Parathyroid adenoma (tissue), 2 donors: ENCODE measurements at regions not wholly inside any gene's neighbourhood (a gene's known extent, or its start where the extent isn't known, plus 50 kb on each side); places are given as distances from the start of the nearest gene placed in this dataset.

ENCODE experiments used
- H2AFZ ChIP-seq: fragments of 300-600 bp; sonication (generic); one replicate; pipeline ENCODE4 v1.7.0; 2017; ENCODE audit warnings: antibody characterized with exemption, mild to moderate bottlenecking
- H3K27ac ChIP-seq: fragments of 300-600 bp; sonication (generic); one replicate; pipeline ENCODE4 v1.7.0; 2017
- H3K27me3 ChIP-seq: fragments of 300-600 bp; sonication (generic); one replicate; pipeline ENCODE4 v1.7.0; 2017; ENCODE audit warnings: low read length; ENCODE audit not compliant: control insufficient read depth, insufficient read depth
- H3K36me3 ChIP-seq: fragments of 300-600 bp; sonication (generic); one replicate; pipeline ENCODE4 v1.7.0; 2017; ENCODE audit warnings: low read length; ENCODE audit not compliant: control insufficient read depth, insufficient read depth
- H3K4me1 ChIP-seq: fragments of 300-600 bp; sonication (generic); one replicate; pipeline ENCODE4 v1.7.0; 2017; ENCODE audit warnings: control low read depth
- H3K4me2 ChIP-seq: fragments of 300-600 bp; sonication (generic); one replicate; pipeline ENCODE4 v1.7.0; 2017; ENCODE audit warnings: low read length
- H3K4me3 ChIP-seq: fragments of 300-600 bp; sonication (generic); one replicate; pipeline ENCODE4 v1.7.0; 2017; ENCODE audit warnings: low read depth, low read length
- H3K79me2 ChIP-seq: fragments of 300-600 bp; sonication (generic); one replicate; pipeline ENCODE4 v1.7.0; 2017; ENCODE audit warnings: control low read depth
- H3K9ac ChIP-seq: fragments of 300-600 bp; sonication (generic); one replicate; pipeline ENCODE4 v1.7.0; 2017; ENCODE audit warnings: mild to moderate bottlenecking
- H3K9me3 ChIP-seq: fragments of 300-600 bp; sonication (generic); one replicate; pipeline ENCODE4 v1.7.0; 2017; ENCODE audit warnings: low read length; ENCODE audit not compliant: control insufficient read depth
- TF ChIP-seq, protein P1 (sequence below): fragments of 300-600 bp; sonication (generic); IDR thresholded peaks from one replicate; pipeline ENCODE4 v1.7.0; 2017; ENCODE audit warnings: antibody characterized with exemption, mild to moderate bottlenecking
- donor health status: primary hyperparathyroidism.

DNA sequence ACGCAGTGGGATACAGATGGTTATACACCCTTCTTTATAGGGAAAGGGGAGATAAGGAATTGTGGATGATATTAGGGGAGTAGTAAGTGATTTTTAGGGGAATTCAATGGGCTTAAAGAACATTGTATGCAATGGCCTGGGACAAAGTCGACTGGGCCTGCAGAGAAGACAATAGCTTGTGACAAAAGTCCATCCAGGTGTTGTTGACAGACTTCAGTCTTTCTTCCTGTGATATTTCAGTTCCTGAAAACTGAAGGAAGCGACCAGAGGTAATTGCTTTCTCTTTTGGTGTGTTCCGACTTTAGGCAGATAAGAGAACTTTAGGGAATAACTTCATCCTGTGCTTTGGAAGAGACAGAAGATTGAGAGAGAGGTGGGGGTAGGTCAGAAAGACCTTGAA, 83.1 kb upstream of the NEUROD1 start:
- H3K4me3 ChIP-seq: no peak overlapping the region
- H2AFZ ChIP-seq: no peak overlapping the region
- H3K27ac ChIP-seq: no peak overlapping the region
- no peak overlapping the region for H3K9ac ChIP-seq
- TF ChIP-seq, protein P1, sequence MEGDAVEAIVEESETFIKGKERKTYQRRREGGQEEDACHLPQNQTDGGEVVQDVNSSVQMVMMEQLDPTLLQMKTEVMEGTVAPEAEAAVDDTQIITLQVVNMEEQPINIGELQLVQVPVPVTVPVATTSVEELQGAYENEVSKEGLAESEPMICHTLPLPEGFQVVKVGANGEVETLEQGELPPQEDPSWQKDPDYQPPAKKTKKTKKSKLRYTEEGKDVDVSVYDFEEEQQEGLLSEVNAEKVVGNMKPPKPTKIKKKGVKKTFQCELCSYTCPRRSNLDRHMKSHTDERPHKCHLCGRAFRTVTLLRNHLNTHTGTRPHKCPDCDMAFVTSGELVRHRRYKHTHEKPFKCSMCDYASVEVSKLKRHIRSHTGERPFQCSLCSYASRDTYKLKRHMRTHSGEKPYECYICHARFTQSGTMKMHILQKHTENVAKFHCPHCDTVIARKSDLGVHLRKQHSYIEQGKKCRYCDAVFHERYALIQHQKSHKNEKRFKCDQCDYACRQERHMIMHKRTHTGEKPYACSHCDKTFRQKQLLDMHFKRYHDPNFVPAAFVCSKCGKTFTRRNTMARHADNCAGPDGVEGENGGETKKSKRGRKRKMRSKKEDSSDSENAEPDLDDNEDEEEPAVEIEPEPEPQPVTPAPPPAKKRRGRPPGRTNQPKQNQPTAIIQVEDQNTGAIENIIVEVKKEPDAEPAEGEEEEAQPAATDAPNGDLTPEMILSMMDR: no peak
- peaks cover 3% of the 10 kb centered on the region for H3K9me3 ChIP-seq
- no peaks in the 10 kb centered on the region for H3K36me3 ChIP-seq
- no peaks in the 10 kb centered on the region for H3K4me1 ChIP-seq
- H3K4me2 ChIP-seq: no peak overlapping the region
- H3K27me3 ChIP-seq: no peaks in the 10 kb centered on the region
- no peaks in the 10 kb centered on the region for H3K79me2 ChIP-seq

DNA sequence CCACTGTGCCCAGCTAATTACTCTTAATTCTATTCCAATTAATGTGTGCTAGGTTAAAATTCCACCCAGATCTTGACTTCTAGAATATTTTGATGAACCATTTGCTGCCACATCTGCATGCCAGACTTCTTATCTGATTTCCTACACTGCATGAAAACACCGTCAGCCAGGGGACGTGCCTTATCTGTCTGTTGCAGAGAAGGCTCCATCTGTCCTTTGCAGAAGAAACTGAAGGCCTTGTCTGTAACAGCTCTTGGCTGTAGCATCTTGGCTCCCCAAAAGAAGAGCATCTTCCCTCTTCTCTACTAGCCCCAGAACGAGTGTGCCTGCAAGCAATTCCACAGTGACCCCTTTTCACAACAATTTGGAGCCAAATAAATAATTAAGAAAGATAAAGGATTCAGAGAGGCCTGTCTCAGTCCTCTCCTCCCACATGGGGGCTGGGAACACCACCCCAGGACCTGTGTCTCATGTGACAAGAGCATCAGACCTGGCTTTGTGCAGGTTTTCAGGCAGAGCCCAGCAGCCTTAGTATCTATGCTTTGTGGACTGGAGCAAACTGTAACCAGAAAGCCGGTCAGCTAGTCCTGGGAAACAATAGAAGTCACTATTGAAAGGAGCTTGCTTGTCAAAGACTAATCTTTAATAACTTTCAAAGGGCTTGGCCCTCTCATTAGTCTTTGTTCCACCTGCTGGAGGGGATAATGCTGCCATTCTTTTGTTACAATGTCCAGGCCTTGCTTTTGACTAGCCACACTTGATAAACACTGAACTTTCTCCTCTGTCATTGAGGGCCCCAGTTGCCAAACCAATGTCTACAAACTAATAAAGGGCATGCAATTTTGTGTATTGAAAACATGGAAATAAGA, 84.0 kb upstream of the NEUROD1 start:
- TF ChIP-seq, protein P1: no peak
- Histone ChIP-seq H2AFZ (no peak overlapping the region), H3K27ac (no peak overlapping the region), H3K27me3 (no peaks in the 10 kb centered on the region), H3K36me3 (no peaks in the 10 kb centered on the region), H3K4me3 (no peak overlapping the region), H3K9me3 (peaks cover 3% of the 10 kb centered on the region), H3K79me2 (no peaks in the 10 kb centered on the region), H3K4me2 (no peak overlapping the region), H3K9ac (no peak overlapping the region), H3K4me1 (no peaks in the 10 kb centered on the region)

DNA sequence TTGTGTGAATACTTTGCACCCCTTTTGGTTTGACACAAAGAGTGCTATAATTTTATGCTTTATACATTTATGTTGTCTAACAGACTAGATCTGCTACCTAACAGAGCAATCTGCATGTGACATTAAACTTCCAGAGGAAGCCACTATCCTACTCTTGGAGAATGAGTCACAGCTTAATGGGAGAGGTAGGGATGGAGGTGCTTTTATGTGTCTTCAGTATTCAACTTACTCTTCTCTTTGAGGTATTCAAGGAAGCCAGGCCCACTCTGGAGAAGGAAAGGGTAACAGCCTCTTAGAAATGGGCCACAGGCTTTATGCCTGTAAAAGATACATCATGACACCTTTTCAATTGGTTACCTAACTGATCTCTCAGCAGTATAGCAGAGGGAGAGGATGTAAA, 85.8 kb upstream of the NEUROD1 start:
- no peak overlapping the region for H3K27ac ChIP-seq
- no peaks in the 10 kb centered on the region for H3K4me1 ChIP-seq
- no peak overlapping the region for H3K9ac ChIP-seq
- H3K36me3 ChIP-seq: no peaks in the 10 kb centered on the region
- TF ChIP-seq, protein P1: no peak
- H3K79me2 ChIP-seq: no peaks in the 10 kb centered on the region
- H3K27me3 ChIP-seq: no peaks in the 10 kb centered on the region
- no peak overlapping the region for H3K4me3 ChIP-seq
- H3K4me2 ChIP-seq: no peak overlapping the region
- no peak overlapping the region for H2AFZ ChIP-seq
- H3K9me3 ChIP-seq: no peaks in the 10 kb centered on the region

DNA sequence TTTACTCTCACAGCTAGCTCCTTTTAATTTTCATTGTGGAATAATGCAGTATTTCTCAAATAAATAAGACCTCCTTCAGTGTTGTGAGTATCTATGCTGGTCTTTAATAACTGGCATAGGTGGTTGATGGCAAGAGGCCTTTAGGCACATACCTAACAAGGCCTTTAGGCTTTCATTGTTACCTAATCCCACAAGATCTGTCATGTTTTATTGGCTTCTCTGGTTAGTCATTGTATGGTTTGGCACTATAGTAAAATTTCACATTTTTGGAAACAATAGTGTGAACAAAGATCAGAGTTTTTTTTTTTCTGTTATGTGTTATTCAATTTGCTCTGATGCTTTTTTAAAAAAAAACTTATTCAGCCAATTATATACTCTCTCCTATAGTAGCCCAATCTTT, 89.8 kb upstream of the NEUROD1 start:
- Histone ChIP-seq H3K36me3 (no peaks in the 10 kb centered on the region), H3K4me3 (no peak overlapping the region), H3K4me1 (no peaks in the 10 kb centered on the region), H3K9ac (no peak overlapping the region), H3K79me2 (no peaks in the 10 kb centered on the region), H3K9me3 (no peaks in the 10 kb centered on the region), H3K27ac (no peak overlapping the region), H3K27me3 (no peaks in the 10 kb centered on the region), H2AFZ (no peak overlapping the region), H3K4me2 (no peak overlapping the region)
- TF ChIP-seq, protein P1: no peak

DNA sequence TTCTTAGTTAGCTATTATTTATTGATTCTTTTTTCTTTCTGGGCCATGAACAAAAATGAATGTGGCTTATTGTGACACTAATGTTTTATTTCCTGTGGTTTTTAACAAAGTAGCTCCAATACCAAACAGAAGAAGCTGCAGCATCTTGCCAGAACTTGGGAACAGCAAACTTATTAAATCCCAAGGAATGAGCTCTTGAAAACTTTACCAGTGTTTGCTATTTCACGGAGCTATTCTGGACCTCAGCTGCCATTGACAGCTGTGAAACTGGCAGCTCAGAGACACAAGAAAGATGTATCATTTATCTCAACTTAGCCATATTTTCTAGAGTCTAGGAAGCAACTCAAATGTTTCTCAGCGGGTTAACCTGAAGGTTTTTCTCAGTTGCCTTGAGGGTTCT, 91.0 kb upstream of the NEUROD1 start:
- Histone ChIP-seq H3K9ac (no peak overlapping the region), H3K27ac (no peak overlapping the region), H3K36me3 (no peaks in the 10 kb centered on the region), H3K4me3 (no peak overlapping the region), H3K4me2 (no peak overlapping the region), H3K4me1 (no peaks in the 10 kb centered on the region), H3K79me2 (no peaks in the 10 kb centered on the region), H3K9me3 (no peaks in the 10 kb centered on the region), H2AFZ (no peak overlapping the region), H3K27me3 (no peaks in the 10 kb centered on the region)
- TF ChIP-seq, protein P1: no peak
